Testis (tissue), 2 donors: ENCODE measurements at regions not wholly inside any gene's neighbourhood (a gene's known extent, or its start where the extent isn't known, plus 50 kb on each side); places are given as distances from the start of the nearest gene placed in this dataset.

Source experiments
- DNase-seq: peaks from one replicate; pipeline ENCODE4 v3.0.0-alpha.2; 2019
- H3K27ac ChIP-seq, 2 donors: fragments of 200-600 bp; sonication (generic); one replicate each; pipeline ENCODE4 v1.5.1; 2019
- H3K27me3 ChIP-seq: fragments of 200-600 bp; sonication (generic); one replicate; pipeline ENCODE4 v1.5.1; 2019
- H3K36me3 ChIP-seq: fragments of 200-600 bp; sonication (generic); one replicate; pipeline ENCODE4 v1.5.1; 2017; ENCODE audit warnings: low read depth; ENCODE audit errors: missing control alignments
- H3K4me1 ChIP-seq: fragments of 200-600 bp; sonication (generic); one replicate; pipeline ENCODE4 v1.5.1; 2019
- H3K4me3 ChIP-seq, 2 donors: fragments of 200-600 bp; sonication (generic); one replicate each; pipeline ENCODE4 v1.5.1; 2017 to 2019
- H3K9me3 ChIP-seq: fragments of 200-600 bp; sonication (generic); one replicate; pipeline ENCODE4 v1.5.1; 2017
- POLR2A ChIP-seq: fragments of 450-650 bp; IDR thresholded peaks from one replicate; pipeline ENCODE4 v1.6.1; 2017; ENCODE audit warnings: antibody characterized with exemption, mild to moderate bottlenecking, moderate library complexity
- WGBS, 2 donors: methylation state at CpG; one replicate each; pipeline ENCODE4 v1.1.5; 2018; 5-methylcytosine and 5-hydroxymethylcytosine counted together
- intact Hi-C: fragments of 100-400 bp; cut with DNase I; formaldehyde crosslinking; loops from one replicate; pipeline ENCODE4 v1.15.1; 2023; ENCODE audit warnings: low total_unique reads
- TF ChIP-seq, protein P1 (sequence below), 3 experiments: fragments of 450-650 bp in 2 of 3; fragments of 200-600 bp in 1 of 3; sonication (generic) in 1 of 3; IDR thresholded peaks; one replicate each; pipeline ENCODE4 v1.5.1; 2016 to 2019; ENCODE audit warnings: antibody characterized with exemption in 3 of 3, mild to moderate bottlenecking in 2 of 3, moderate library complexity in 1 of 3

DNA sequence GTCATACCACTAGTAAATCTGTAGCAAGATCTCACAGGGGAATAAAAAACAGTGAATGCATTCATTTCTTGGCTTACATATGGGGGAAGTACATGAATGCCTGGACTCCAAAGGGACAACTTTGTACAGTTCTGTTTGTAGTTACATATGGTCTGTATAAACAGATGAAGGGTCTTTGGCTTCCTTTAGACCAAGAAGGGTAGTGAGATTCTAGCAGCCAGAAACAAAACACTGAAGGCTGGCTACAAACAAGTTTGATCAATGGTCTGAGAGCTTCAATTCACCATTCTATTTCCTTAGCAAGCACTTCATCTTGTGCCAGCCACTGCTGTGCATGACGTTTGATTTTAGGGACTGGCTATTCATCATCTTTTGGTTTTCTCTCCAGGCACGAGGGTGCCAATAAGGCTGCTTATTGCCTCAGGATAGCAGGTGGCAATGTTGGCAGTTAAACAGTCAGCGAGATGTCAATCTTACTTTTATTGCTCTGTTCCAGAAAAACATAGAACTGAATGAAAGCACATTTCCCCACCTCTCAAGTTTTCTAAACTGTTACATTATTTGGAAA lies 313.7 kb upstream of the COL8A1 start:
- intact Hi-C loops, result no loop called here
- DNase-seq, result no peak
- no peak for TF ChIP-seq POLR2A
- TF ChIP-seq, protein P1, sequence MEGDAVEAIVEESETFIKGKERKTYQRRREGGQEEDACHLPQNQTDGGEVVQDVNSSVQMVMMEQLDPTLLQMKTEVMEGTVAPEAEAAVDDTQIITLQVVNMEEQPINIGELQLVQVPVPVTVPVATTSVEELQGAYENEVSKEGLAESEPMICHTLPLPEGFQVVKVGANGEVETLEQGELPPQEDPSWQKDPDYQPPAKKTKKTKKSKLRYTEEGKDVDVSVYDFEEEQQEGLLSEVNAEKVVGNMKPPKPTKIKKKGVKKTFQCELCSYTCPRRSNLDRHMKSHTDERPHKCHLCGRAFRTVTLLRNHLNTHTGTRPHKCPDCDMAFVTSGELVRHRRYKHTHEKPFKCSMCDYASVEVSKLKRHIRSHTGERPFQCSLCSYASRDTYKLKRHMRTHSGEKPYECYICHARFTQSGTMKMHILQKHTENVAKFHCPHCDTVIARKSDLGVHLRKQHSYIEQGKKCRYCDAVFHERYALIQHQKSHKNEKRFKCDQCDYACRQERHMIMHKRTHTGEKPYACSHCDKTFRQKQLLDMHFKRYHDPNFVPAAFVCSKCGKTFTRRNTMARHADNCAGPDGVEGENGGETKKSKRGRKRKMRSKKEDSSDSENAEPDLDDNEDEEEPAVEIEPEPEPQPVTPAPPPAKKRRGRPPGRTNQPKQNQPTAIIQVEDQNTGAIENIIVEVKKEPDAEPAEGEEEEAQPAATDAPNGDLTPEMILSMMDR (IDR thresholded peaks at IDR 0.05), result no peak
- Histone ChIP-seq H3K4me3 (no peak overlapping the region), H3K27ac (no peak overlapping the region), H3K4me1 (no peaks in the 10 kb centered on the region), H3K27me3 (no peaks in the 10 kb centered on the region), H3K36me3 (no peaks in the 10 kb centered on the region), H3K9me3 (no peaks in the 10 kb centered on the region)
- 28 to 44% methylated on average over 3 of the region's 3 CpGs for WGBS, 2 donors

DNA sequence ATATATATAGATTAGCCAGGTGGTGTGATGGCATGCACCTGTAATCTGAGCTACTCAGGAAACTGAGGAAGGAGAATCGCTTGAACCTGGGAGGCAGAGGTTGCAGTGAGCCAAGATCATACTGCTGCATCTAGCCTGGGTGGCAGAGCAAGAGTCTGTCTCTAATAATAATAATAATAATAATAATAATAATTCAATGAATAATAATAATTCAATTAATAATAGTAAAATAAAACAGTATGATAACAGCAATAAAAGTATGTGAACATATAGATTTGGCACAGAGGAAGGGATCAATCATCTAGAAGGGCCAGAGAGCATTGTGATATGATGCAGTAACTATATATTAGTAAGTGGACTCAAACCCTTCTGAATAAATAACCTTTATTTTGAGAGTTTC lies 314.5 kb upstream of the COL8A1 start:
- Histone ChIP-seq H3K27me3 (no peaks in the 10 kb centered on the region), H3K36me3 (no peaks in the 10 kb centered on the region), H3K9me3 (no peaks in the 10 kb centered on the region), H3K27ac (no peak overlapping the region), H3K4me3 (no peak overlapping the region), H3K4me1 (no peaks in the 10 kb centered on the region)
- TF ChIP-seq POLR2A, result no peak
- TF ChIP-seq, protein P1 (IDR thresholded peaks at IDR 0.05), result no peak
- WGBS, 2 donors, result 86 to 94% methylated on average over 1 of the region's 1 CpG
- no peak for DNase-seq
- intact Hi-C loops, result no loop called here

DNA sequence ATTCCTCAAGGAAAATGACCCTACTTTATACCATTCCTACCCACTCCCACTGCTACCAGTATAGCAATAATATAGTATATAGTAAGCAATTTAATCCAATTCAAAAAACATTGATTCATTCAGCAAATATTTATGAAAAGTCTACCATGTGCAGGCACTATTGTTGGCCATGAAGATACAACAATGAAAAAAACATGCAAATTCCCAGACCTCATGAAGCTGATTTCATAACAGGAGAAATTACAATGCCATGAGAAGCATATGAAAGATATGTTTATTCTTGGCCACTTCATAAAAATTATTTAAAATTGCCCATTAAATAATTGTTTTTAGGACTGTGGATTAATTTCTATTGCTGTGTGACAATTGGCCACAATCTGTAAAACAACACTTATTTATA lies 315.8 kb upstream of the COL8A1 start:
- no peaks in the 10 kb centered on the region for H3K27me3 ChIP-seq
- no peak overlapping the region for H3K27ac ChIP-seq
- H3K4me3 ChIP-seq, result no peak overlapping the region
- intact Hi-C loops, result no loop called here
- no peaks in the 10 kb centered on the region for H3K36me3 ChIP-seq
- TF ChIP-seq, protein P1 (IDR thresholded peaks at IDR 0.05), result no peak
- TF ChIP-seq POLR2A, result no peak
- DNase-seq, result no peak
- H3K4me1 ChIP-seq, result no peaks in the 10 kb centered on the region
- H3K9me3 ChIP-seq, result no peaks in the 10 kb centered on the region

DNA sequence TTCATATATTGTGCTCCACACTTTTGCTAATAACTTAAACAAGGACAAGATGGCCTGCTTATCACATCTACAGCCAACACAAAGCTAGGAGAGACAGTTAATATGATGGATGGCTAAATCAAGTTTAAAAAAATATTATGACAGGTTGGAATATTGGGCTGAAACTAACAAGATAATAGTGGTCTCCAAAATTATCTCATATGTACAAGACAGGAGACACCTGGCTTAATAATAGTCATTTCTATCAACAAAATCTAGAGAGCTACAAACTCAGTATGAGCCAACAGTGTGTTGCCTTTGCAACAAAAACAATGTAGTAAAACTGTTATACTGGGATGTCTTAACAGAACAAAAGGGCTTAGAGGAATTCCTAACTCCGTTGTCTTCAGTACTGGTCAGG lies 317.1 kb upstream of the COL8A1 start:
- intact Hi-C loops, result no loop called here
- no peak for TF ChIP-seq POLR2A
- Histone ChIP-seq H3K9me3 (no peaks in the 10 kb centered on the region), H3K4me3 (no peak overlapping the region), H3K27me3 (no peaks in the 10 kb centered on the region), H3K36me3 (no peaks in the 10 kb centered on the region), H3K27ac (no peak overlapping the region), H3K4me1 (no peaks in the 10 kb centered on the region)
- DNase-seq, result no peak
- WGBS, 2 donors, result 73 to 75% methylated on average over 1 of the region's 1 CpG

DNA sequence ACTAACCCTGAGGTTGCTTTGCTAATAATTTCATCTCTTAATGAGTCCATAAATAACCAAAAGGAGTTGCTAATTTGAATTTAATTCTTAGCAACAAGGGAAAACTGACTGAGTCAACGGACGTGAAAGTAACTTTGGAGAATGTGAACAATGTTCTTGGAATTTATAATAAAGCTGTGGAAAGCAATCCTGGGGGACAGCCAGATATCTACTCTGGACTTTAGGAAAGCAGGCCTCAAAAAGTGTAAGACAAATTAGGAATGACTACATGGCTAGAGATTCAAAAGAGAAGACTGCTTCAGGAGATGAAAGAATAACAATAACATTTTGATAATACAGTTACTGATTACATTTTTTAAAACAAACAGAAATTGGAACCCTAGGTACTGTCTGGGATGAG lies 318.4 kb upstream of the COL8A1 start:
- Histone ChIP-seq H3K27me3 (no peaks in the 10 kb centered on the region), H3K4me1 (no peaks in the 10 kb centered on the region), H3K36me3 (no peaks in the 10 kb centered on the region), H3K4me3 (no peak overlapping the region), H3K9me3 (no peaks in the 10 kb centered on the region), H3K27ac (no peak overlapping the region)
- intact Hi-C loops, result no loop called here
- TF ChIP-seq, protein P1 (IDR thresholded peaks at IDR 0.05), result no peak
- TF ChIP-seq POLR2A, result no peak
- WGBS, 2 donors, result 60 to 62% methylated on average over 2 of the region's 2 CpGs
- no peak for DNase-seq
